Lower leg skin (tissue), 4 donors: ENCODE measurements at regions not wholly inside any gene's neighbourhood (a gene's known extent, or its start where the extent isn't known, plus 50 kb on each side); places are given as distances from the start of the nearest gene placed in this dataset.

Experiments
- DNase-seq, 2 donors: peaks; one replicate each; pipeline ENCODE4 v3.0.0-alpha.2; 2019; ENCODE audit warnings: low spot score in 2 of 2
- H3K4me3 ChIP-seq: fragments of 200-600 bp; sonication (generic); 2 replicates; pipeline ENCODE4 v1.5.1; 2017; ENCODE audit warnings: mild to moderate bottlenecking, low read depth; ENCODE audit not compliant: poor library complexity, severe bottlenecking
- CTCF ChIP-seq, 3 donors: fragments of 450-650 bp; IDR thresholded peaks; one replicate each; pipeline ENCODE4 v1.5.1; 2016; ENCODE audit warnings: antibody characterized with exemption in 3 of 3, mild to moderate bottlenecking in 3 of 3, moderate library complexity in 2 of 3
- POLR2A ChIP-seq, 2 donors: fragments of 450-650 bp; IDR thresholded peaks; one replicate each; pipeline ENCODE4 v1.6.1; 2016 to 2017; ENCODE audit warnings: antibody characterized with exemption in 2 of 2, mild to moderate bottlenecking in 1 of 2, moderate library complexity in 1 of 2
- WGBS, 2 donors: methylation state at CpG; one replicate each; pipeline ENCODE4 v1.1.5; 2018; 5-methylcytosine and 5-hydroxymethylcytosine counted together
- intact Hi-C: fragments of 100-400 bp; cut with DNase I; formaldehyde crosslinking; loops from one replicate; pipeline ENCODE4 v1.15.0; 2023; ENCODE audit warnings: low total_unique reads

GRCh38 chr1:90402893-90403849 lies 313.9 kb downstream of the BARHL2 start:
- H3K4me3 ChIP-seq, result no peak overlapping the region
- TF ChIP-seq CTCF (IDR thresholded peaks at IDR 0.05), result no peak
- TF ChIP-seq POLR2A (IDR thresholded peaks at IDR 0.05), result no peak
- intact Hi-C loops, result no loop called here
- DNase-seq, result peak in 1 of 2 donors; percentile 32
- 46 to 50% methylated on average over 5 of the region's 5 CpGs for WGBS, 2 donors

GRCh38 chr1:90400131-90400530 lies 317.0 kb downstream of the BARHL2 start:
- DNase-seq, result no peak
- H3K4me3 ChIP-seq, result no peak overlapping the region
- TF ChIP-seq POLR2A (IDR thresholded peaks at IDR 0.05) (no peak), CTCF (IDR thresholded peaks at IDR 0.05) (no peak)
- intact Hi-C loops, result no loop called here
- WGBS, 2 donors, result 48 to 54% methylated on average over 2 of the region's 2 CpGs

GRCh38 chr1:90396917-90397316 lies 320.2 kb downstream of the BARHL2 start:
- TF ChIP-seq CTCF (IDR thresholded peaks at IDR 0.05) (no peak), POLR2A (IDR thresholded peaks at IDR 0.05) (no peak)
- intact Hi-C loops, result no loop called here
- WGBS, 2 donors, result 88% methylated on average over 3 of the region's 3 CpGs
- H3K4me3 ChIP-seq, result no peak overlapping the region
- DNase-seq, result no peak

- TF ChIP-seq CTCF (IDR thresholded peaks at IDR 0.05) (no peak), POLR2A (IDR thresholded peaks at IDR 0.05) (no peak)
- intact Hi-C loops, result no loop called here
- no peak overlapping the region for H3K4me3 ChIP-seq
- WGBS, 2 donors, result 84 to 85% methylated on average over 2 of the region's 2 CpGs
- no peak for DNase-seq
Observed at GRCh38 chr1:90394247-90394646, 322.9 kb downstream of the BARHL2 start.

GRCh38 chr1:90393025-90393424 lies 324.1 kb downstream of the BARHL2 start:
- intact Hi-C loops, result no loop called here
- no peak overlapping the region for H3K4me3 ChIP-seq
- no peak for DNase-seq
- no peak for TF ChIP-seq POLR2A (IDR thresholded peaks at IDR 0.05)
- TF ChIP-seq CTCF (IDR thresholded peaks at IDR 0.05), result no peak
